ENCODE measurements at regions not wholly inside any gene's neighbourhood (a gene's known extent, or its start where the extent isn't known, plus 50 kb on each side); places are given as distances from the start of the nearest gene placed in this dataset.

DNA sequence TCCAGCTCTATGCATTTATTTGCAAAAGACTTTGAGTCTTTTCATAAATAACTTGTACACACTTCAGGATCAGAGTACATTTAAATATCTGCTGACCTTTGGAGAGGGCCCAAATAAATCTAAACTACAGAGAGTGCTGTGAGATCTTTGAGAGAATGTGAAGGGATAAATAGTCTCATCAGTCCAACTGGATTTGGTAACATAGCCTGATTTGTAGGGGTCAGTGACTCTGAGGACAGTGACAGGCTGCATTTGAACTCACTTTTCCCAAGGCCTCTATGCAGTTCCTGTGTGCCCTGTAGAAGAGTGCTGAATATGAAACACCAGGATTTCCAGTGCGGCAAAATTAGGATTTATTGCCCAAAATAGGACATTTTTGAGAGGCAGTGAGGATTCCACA is 136.2 kb downstream of the ZPLD1 start:
- Histone ChIP-seq H3K9ac (ENCODE audit: low read depth in 1 of 2, low read length in 2 of 2) (no peak overlapping the region), H3K9me3 (ENCODE audit: control insufficient read depth in 2 of 2, low read length in 2 of 2) (no peaks in the 10 kb centered on the region), H3K27me3 (ENCODE audit: control insufficient read depth in 2 of 2, insufficient read depth in 2 of 2, low read length in 2 of 2) (no peaks in the 10 kb centered on the region), H3K36me3 (ENCODE audit: control insufficient read depth in 2 of 2, insufficient read depth in 2 of 2, low read length in 2 of 2) (no peaks in the 10 kb centered on the region), H3K4me1 (ENCODE audit: control insufficient read depth in 2 of 2, insufficient read depth in 2 of 2, low read length in 2 of 2) (no peaks in the 10 kb centered on the region), H3K4me3 (ENCODE audit: low read length in 2 of 2) (no peak overlapping the region), H3K27ac (ENCODE audit: low read depth in 2 of 2, low read length in 2 of 2) (no peak overlapping the region)

DNA sequence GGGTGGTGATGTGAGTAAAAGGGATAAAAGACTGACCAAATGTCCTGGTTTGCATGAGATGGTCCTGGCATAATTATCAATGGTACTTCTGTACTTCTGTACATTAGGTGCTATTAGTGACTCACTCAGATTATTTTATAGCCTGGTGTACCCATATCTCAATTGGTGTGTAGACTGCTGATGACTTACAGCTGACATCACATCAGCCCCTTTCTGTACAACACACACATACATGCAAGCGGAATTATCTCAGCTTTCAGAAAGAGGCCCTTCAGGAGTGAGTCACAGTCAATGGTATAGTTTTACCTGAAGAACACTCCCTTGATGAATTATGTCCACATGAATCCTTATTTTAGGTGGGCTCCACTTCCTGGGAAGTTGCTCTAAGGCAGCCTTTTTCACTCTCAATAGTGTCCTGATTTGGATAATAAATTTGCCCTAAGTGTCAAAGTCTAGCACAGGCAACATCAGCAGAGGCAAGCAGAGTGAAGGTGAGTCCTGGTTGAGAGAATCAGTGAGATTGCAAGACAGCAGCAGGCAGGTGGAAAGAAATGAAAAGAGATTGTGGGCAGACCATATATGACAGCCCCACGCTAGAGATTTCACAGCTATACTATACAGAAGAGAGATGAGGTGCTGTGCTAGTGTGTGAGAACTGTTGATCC is 137.0 kb downstream of the ZPLD1 start:
- Histone ChIP-seq H3K27ac (ENCODE audit: low read depth in 2 of 2, low read length in 2 of 2) (no peak overlapping the region), H3K9me3 (ENCODE audit: control insufficient read depth in 2 of 2, low read length in 2 of 2) (no peaks in the 10 kb centered on the region), H3K4me3 (ENCODE audit: low read length in 2 of 2) (no peak overlapping the region), H3K27me3 (ENCODE audit: control insufficient read depth in 2 of 2, insufficient read depth in 2 of 2, low read length in 2 of 2) (no peaks in the 10 kb centered on the region), H3K4me1 (ENCODE audit: control insufficient read depth in 2 of 2, insufficient read depth in 2 of 2, low read length in 2 of 2) (no peaks in the 10 kb centered on the region), H3K36me3 (ENCODE audit: control insufficient read depth in 2 of 2, insufficient read depth in 2 of 2, low read length in 2 of 2) (no peaks in the 10 kb centered on the region), H3K9ac (ENCODE audit: low read depth in 1 of 2, low read length in 2 of 2) (no peak overlapping the region)

DNA sequence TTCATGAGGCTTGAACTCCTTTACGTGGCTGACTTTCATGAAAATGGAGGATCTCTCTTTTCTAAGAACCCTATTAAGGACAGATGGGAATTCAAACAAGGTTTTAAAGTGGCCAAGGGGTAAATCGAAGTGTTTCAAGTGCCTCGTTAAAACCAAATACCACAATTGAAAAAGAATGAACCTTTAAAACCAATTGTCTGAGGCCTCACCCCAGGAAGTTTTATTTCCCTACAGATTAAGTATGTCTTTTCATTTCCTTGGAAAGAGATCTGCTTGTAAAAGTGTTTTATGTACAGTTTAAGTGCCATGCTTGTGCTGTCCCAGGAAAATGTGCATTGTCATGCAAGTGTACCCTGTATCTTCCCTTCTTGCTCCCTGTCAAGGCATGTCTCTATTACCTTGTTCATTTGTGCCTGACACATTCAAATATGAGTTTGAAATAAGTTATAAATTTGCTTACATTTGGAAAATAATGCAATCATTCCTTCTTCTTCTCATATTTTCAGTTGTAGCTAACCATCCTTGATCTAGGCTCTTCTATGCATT is 138.7 kb downstream of the ZPLD1 start:
- Histone ChIP-seq H3K36me3 (ENCODE audit: control insufficient read depth in 2 of 2, insufficient read depth in 2 of 2, low read length in 2 of 2) (no peaks in the 10 kb centered on the region), H3K27me3 (ENCODE audit: control insufficient read depth in 2 of 2, insufficient read depth in 2 of 2, low read length in 2 of 2) (no peaks in the 10 kb centered on the region), H3K4me3 (ENCODE audit: low read length in 2 of 2) (no peak overlapping the region), H3K9ac (ENCODE audit: low read depth in 1 of 2, low read length in 2 of 2) (no peak overlapping the region), H3K4me1 (ENCODE audit: control insufficient read depth in 2 of 2, insufficient read depth in 2 of 2, low read length in 2 of 2) (no peaks in the 10 kb centered on the region), H3K27ac (ENCODE audit: low read depth in 2 of 2, low read length in 2 of 2) (no peak overlapping the region), H3K9me3 (ENCODE audit: control insufficient read depth in 2 of 2, low read length in 2 of 2) (no peaks in the 10 kb centered on the region)

DNA sequence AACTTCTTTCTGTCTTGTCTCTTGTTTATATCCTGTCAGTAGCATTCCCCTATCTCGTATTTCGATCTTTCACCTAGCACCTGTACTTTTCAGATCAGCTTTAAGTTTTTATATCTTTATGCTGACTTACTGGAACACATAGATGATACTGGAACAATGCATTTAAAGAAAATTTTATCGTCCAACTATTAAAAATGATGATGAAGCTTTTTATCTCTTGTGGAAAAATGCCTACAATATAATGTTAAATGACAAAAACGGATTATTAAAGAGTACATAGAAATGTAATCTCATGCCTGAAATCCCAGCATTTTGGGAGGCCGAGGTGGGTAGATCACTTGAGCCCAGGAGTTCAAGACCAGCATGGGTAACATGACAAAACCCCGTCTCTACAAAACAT is 139.5 kb downstream of the ZPLD1 start:
- Histone ChIP-seq H3K27me3 (ENCODE audit: control insufficient read depth in 2 of 2, insufficient read depth in 2 of 2, low read length in 2 of 2) (no peaks in the 10 kb centered on the region), H3K9ac (ENCODE audit: low read depth in 1 of 2, low read length in 2 of 2) (no peak overlapping the region), H3K36me3 (ENCODE audit: control insufficient read depth in 2 of 2, insufficient read depth in 2 of 2, low read length in 2 of 2) (no peaks in the 10 kb centered on the region), H3K4me3 (ENCODE audit: low read length in 2 of 2) (no peak overlapping the region), H3K27ac (ENCODE audit: low read depth in 2 of 2, low read length in 2 of 2) (no peak overlapping the region), H3K9me3 (ENCODE audit: control insufficient read depth in 2 of 2, low read length in 2 of 2) (no peaks in the 10 kb centered on the region), H3K4me1 (ENCODE audit: control insufficient read depth in 2 of 2, insufficient read depth in 2 of 2, low read length in 2 of 2) (no peaks in the 10 kb centered on the region)

DNA sequence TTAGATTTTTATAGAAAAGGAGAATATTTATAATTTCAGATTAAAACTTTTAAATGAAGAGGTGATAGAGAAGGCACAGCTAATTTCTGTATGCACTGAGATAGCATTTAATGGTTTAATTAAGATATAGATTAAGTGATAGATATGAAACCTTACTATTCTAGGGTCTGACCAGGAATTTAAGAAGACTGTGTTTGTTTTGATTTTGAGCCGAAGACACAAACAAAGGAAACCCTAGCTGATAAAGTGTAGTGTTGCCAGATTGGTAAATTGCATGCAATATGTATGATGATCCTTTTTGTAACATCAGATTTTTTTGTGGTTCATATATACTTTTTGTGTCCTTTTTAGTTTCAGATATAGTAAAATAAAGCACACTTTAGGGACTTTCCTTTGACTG is 141.8 kb downstream of the ZPLD1 start:
- no peak overlapping the region for H3K9ac ChIP-seq (ENCODE audit: low read depth in 1 of 2, low read length in 2 of 2)
- no peaks in the 10 kb centered on the region for H3K36me3 ChIP-seq (ENCODE audit: control insufficient read depth in 2 of 2, insufficient read depth in 2 of 2, low read length in 2 of 2)
- no peak overlapping the region for H3K27ac ChIP-seq (ENCODE audit: low read depth in 2 of 2, low read length in 2 of 2)
- H3K4me1 ChIP-seq (ENCODE audit: control insufficient read depth in 2 of 2, insufficient read depth in 2 of 2, low read length in 2 of 2): no peaks in the 10 kb centered on the region
- no peaks in the 10 kb centered on the region for H3K27me3 ChIP-seq (ENCODE audit: control insufficient read depth in 2 of 2, insufficient read depth in 2 of 2, low read length in 2 of 2)
- no peaks in the 10 kb centered on the region for H3K9me3 ChIP-seq (ENCODE audit: control insufficient read depth in 2 of 2, low read length in 2 of 2)
- no peak overlapping the region for H3K4me3 ChIP-seq (ENCODE audit: low read length in 2 of 2)

DNA sequence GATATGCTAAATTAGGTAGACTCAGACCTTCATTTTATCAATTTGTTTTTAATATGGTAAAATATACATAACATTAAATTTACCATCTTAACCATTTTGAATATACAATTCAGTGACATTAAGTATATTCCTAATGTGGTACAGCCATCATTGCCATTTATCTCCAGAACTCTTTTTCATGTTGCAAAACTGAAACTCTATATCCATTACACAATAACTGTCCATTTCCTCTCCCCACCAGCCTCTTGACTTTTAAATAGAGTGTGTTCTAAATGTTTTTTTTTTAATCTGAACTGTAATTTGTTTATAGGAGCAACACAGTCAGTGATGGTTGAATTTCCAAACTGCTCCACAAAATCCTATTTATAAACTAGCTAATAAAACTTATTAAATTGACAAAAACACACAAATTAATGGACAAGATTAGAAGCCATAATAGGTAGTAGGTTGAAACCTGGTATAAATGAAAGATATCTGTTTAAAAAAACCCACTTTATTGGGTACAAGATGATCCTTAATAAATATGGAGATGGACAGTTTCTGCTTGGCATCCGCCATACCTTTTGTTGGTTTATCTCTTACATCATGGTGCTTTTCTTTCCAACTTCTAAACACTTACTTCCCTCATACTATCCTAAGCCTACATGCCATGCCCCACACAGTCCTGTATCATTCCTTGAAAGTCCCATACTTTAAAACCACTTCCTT is 142.4 kb downstream of the ZPLD1 start:
- no peaks in the 10 kb centered on the region for H3K4me1 ChIP-seq (ENCODE audit: control insufficient read depth in 2 of 2, insufficient read depth in 2 of 2, low read length in 2 of 2)
- no peak overlapping the region for H3K9ac ChIP-seq (ENCODE audit: low read depth in 1 of 2, low read length in 2 of 2)
- no peak overlapping the region for H3K4me3 ChIP-seq (ENCODE audit: low read length in 2 of 2)
- H3K9me3 ChIP-seq (ENCODE audit: control insufficient read depth in 2 of 2, low read length in 2 of 2): no peaks in the 10 kb centered on the region
- no peaks in the 10 kb centered on the region for H3K27me3 ChIP-seq (ENCODE audit: control insufficient read depth in 2 of 2, insufficient read depth in 2 of 2, low read length in 2 of 2)
- H3K36me3 ChIP-seq (ENCODE audit: control insufficient read depth in 2 of 2, insufficient read depth in 2 of 2, low read length in 2 of 2): no peaks in the 10 kb centered on the region
- no peak overlapping the region for H3K27ac ChIP-seq (ENCODE audit: low read depth in 2 of 2, low read length in 2 of 2)

DNA sequence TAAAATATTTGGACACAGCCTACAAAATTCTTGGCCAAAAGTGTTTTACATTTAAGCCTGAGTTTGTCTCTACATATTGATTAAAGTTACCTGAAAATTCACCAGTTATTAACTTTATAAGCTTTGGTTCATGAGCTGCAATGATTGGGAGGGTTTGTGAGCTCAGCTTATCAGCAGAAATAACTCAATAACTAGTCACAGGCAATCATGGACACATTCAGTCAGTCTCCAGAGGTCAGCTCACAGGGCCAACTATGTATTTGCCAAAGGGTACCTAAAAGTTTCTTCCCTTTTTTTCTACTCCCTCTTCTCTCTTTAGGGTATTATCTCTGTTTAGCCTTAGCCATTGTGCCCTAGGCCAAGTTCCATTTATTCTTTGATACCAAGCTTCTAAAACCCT is 145.9 kb downstream of the ZPLD1 start:
- H3K36me3 ChIP-seq (ENCODE audit: control insufficient read depth in 2 of 2, insufficient read depth in 2 of 2, low read length in 2 of 2): no peaks in the 10 kb centered on the region
- no peak overlapping the region for H3K4me3 ChIP-seq (ENCODE audit: low read length in 2 of 2)
- no peak overlapping the region for H3K27ac ChIP-seq (ENCODE audit: low read depth in 2 of 2, low read length in 2 of 2)
- no peak overlapping the region for H3K9ac ChIP-seq (ENCODE audit: low read depth in 1 of 2, low read length in 2 of 2)
- no peaks in the 10 kb centered on the region for H3K9me3 ChIP-seq (ENCODE audit: control insufficient read depth in 2 of 2, low read length in 2 of 2)
- H3K27me3 ChIP-seq (ENCODE audit: control insufficient read depth in 2 of 2, insufficient read depth in 2 of 2, low read length in 2 of 2): no peaks in the 10 kb centered on the region
- no peaks in the 10 kb centered on the region for H3K4me1 ChIP-seq (ENCODE audit: control insufficient read depth in 2 of 2, insufficient read depth in 2 of 2, low read length in 2 of 2)

DNA sequence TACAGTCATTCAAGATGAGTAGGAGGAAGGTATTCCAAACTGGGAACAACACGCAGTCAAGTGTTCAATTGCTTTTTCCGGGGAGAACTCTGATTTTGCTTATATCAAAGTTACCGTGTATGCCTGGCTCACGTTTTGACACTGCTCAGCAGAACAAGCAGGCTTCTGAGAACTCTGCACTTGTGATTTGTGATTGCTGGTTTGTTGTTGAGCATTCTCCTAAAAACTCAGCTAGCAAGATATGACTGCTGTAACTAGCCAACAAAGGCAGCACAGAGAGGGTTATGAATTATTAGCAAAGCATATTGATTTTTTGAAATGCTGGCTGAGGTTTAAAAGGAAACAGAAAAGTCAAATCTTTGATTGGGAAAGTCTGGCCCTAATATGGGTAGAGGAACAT is 151.7 kb downstream of the ZPLD1 start:
- Histone ChIP-seq H3K9me3 (ENCODE audit: control insufficient read depth in 2 of 2, low read length in 2 of 2) (no peaks in the 10 kb centered on the region), H3K36me3 (ENCODE audit: control insufficient read depth in 2 of 2, insufficient read depth in 2 of 2, low read length in 2 of 2) (no peaks in the 10 kb centered on the region), H3K4me1 (ENCODE audit: control insufficient read depth in 2 of 2, insufficient read depth in 2 of 2, low read length in 2 of 2) (no peaks in the 10 kb centered on the region), H3K27ac (ENCODE audit: low read depth in 2 of 2, low read length in 2 of 2) (no peak overlapping the region), H3K27me3 (ENCODE audit: control insufficient read depth in 2 of 2, insufficient read depth in 2 of 2, low read length in 2 of 2) (no peaks in the 10 kb centered on the region), H3K4me3 (ENCODE audit: low read length in 2 of 2) (no peak overlapping the region), H3K9ac (ENCODE audit: low read depth in 1 of 2, low read length in 2 of 2) (no peak overlapping the region)

DNA sequence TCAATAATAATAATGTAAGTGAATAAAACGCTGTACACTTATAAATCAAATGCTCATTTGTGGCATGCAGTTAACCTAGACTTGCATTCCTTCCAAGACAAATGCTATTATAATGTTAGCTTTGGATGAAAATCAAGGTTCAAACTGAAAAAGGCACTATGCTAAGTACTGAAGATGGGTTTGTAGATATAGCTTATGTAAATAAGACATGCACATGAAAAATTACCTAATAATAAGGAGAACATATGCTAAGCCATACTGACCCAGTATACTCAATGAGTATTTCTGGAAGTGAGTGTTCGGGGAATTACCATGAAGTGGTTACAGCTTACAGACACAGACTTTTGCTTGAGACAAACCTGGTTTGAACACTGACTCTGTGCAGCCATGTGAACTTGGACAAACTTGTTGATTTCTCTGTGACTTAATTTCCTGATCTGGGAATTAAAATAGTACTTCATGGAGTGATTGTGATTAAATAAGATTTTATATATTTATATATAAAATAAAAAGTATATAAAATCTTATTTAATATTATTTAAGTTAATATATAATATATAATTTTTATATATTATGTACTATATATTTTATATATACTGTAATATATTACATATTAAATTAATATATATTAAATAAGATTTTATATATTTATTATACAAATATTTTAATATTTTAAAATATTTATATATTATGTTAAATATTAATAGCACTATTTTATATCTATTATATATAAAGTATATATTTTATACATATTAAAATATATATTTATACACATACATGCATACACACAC is 159.2 kb downstream of the ZPLD1 start:
- Histone ChIP-seq H3K9me3 (ENCODE audit: control insufficient read depth in 2 of 2, low read length in 2 of 2) (no peaks in the 10 kb centered on the region), H3K4me1 (ENCODE audit: control insufficient read depth in 2 of 2, insufficient read depth in 2 of 2, low read length in 2 of 2) (no peaks in the 10 kb centered on the region), H3K27me3 (ENCODE audit: control insufficient read depth in 2 of 2, insufficient read depth in 2 of 2, low read length in 2 of 2) (no peaks in the 10 kb centered on the region), H3K4me3 (ENCODE audit: low read length in 2 of 2) (no peak overlapping the region), H3K36me3 (ENCODE audit: control insufficient read depth in 2 of 2, insufficient read depth in 2 of 2, low read length in 2 of 2) (no peaks in the 10 kb centered on the region), H3K27ac (ENCODE audit: low read depth in 2 of 2, low read length in 2 of 2) (no peak overlapping the region), H3K9ac (ENCODE audit: low read depth in 1 of 2, low read length in 2 of 2) (no peak overlapping the region)

DNA sequence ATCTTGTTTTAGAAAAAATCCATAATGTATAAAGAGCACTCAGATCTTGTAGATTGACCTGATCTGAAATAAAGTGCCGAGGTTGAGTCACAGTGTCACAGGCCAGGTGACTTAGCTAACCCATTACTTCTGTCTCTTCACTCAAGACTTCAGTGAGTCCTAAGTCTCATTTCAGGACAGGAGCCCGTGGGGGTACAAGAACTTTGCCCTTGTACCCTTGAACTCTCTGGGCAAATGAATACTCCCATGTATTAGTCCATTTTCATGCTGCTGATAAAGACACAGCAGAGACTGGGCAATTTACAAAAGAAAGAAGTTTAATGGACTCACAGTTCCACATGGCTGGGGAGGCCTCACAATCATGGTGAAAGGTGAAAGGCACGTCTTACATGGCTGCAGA is 160.2 kb downstream of the ZPLD1 start:
- Histone ChIP-seq H3K36me3 (ENCODE audit: control insufficient read depth in 2 of 2, insufficient read depth in 2 of 2, low read length in 2 of 2) (no peaks in the 10 kb centered on the region), H3K9me3 (ENCODE audit: control insufficient read depth in 2 of 2, low read length in 2 of 2) (no peaks in the 10 kb centered on the region), H3K27me3 (ENCODE audit: control insufficient read depth in 2 of 2, insufficient read depth in 2 of 2, low read length in 2 of 2) (no peaks in the 10 kb centered on the region), H3K4me3 (ENCODE audit: low read length in 2 of 2) (no peak overlapping the region), H3K9ac (ENCODE audit: low read depth in 1 of 2, low read length in 2 of 2) (no peak overlapping the region), H3K27ac (ENCODE audit: low read depth in 2 of 2, low read length in 2 of 2) (no peak overlapping the region), H3K4me1 (ENCODE audit: control insufficient read depth in 2 of 2, insufficient read depth in 2 of 2, low read length in 2 of 2) (no peaks in the 10 kb centered on the region)
